ENCODE measurements at regions not wholly inside any gene's neighbourhood (a gene's known extent, or its start where the extent isn't known, plus 50 kb on each side); places are given as distances from the start of the nearest gene placed in this dataset.

DNA sequence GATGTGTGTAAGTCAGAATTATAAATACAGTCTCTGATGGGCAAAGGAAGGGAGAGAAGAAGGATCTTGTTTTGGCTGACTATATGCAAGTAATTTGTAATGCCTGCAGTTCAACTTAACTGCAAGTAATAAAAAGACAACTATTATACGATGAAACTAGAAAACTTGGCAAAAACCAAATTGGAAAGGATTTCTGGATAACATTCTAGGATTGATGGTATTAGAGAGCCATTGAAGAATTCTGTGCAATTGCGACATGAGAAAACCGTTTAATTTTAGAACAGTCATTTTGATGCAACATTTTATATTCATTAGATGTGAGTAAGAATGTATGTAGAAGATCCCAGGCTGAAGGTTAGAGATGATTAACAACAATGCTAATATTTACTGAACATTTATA lies 1334.1 kb downstream of the EFNB2 start:
- no peaks in the 10 kb centered on the region for H3K27me3 ChIP-seq (ENCODE audit: insufficient read depth, insufficient read length)
- H3K4me1 ChIP-seq (ENCODE audit: insufficient read depth, insufficient read length) = no peaks in the 10 kb centered on the region
- no peaks in the 10 kb centered on the region for H3K9me3 ChIP-seq (ENCODE audit: insufficient read depth, low read length)
- no peak for TF ChIP-seq YY1 (IDR thresholded peaks at IDR 0.05; ENCODE audit: insufficient read depth, insufficient read length)
- no peak for TF ChIP-seq SUZ12 (IDR thresholded peaks at IDR 0.05; ENCODE audit: extremely low read depth, insufficient read depth, insufficient read length)
- no peak for TF ChIP-seq ZNF274 (IDR thresholded peaks at IDR 0.05; ENCODE audit: low read depth, low read length)
- no peaks in the 10 kb centered on the region for H3K36me3 ChIP-seq (ENCODE audit: insufficient read depth, insufficient read length, low read length)
- no peak overlapping the region for H3K9ac ChIP-seq (ENCODE audit: insufficient read length, low read depth)
- DNase-seq (ENCODE audit: low read depth, low spot score) = no peak
- H3K4me3 ChIP-seq (ENCODE audit: insufficient read length, low read depth) = no peak overlapping the region

DNA sequence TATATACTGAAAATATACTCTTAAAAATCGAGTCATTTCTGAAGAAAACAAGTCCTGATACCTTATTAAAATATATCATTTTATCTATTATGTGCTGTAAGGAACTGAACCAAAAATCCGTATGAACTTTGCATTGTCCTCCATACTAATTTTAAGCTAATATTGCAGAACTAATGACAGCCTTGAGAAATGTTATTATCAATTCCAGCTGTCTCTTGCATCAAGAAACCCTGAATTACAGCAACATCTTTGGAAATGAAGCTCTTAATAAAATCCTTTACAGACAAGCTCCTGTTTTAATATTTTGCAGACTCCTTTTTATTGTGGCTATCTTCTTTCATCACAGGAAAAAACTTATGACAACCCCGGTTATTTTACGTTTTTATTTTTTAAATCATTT lies 1335.3 kb downstream of the EFNB2 start:
- TF ChIP-seq SUZ12 (IDR thresholded peaks at IDR 0.05; ENCODE audit: extremely low read depth, insufficient read depth, insufficient read length) (no peak), YY1 (IDR thresholded peaks at IDR 0.05; ENCODE audit: insufficient read depth, insufficient read length) (no peak), ZNF274 (IDR thresholded peaks at IDR 0.05; ENCODE audit: low read depth, low read length) (no peak)
- Histone ChIP-seq H3K9me3 (ENCODE audit: insufficient read depth, low read length) (no peaks in the 10 kb centered on the region), H3K4me1 (ENCODE audit: insufficient read depth, insufficient read length) (no peaks in the 10 kb centered on the region), H3K4me3 (ENCODE audit: insufficient read length, low read depth) (no peak overlapping the region), H3K36me3 (ENCODE audit: insufficient read depth, insufficient read length, low read length) (no peaks in the 10 kb centered on the region), H3K27me3 (ENCODE audit: insufficient read depth, insufficient read length) (no peaks in the 10 kb centered on the region), H3K9ac (ENCODE audit: insufficient read length, low read depth) (no peak overlapping the region)
- DNase-seq (ENCODE audit: low read depth, low spot score) = no peak

DNA sequence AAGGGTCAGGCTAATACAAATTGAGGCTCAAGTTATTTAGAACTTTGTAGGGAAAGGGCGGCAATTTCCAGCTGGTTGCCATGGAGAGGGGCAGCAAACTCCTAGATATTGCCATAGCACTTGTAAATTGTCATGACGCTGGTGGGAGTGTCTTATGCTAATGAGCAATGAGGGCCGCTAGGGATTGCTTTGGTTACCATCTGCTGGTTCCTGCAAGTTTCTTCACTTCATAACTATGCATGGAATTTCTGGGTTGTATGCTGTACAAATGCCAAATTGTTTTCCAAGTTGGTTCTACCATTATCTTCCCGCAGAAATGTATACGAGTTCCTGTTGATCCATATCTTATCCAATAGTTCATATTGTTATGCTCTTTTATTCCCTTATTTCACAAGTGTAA lies 1339.4 kb downstream of the EFNB2 start:
- no peak overlapping the region for H3K4me3 ChIP-seq (ENCODE audit: insufficient read length, low read depth)
- no peaks in the 10 kb centered on the region for H3K36me3 ChIP-seq (ENCODE audit: insufficient read depth, insufficient read length, low read length)
- DNase-seq (ENCODE audit: low read depth, low spot score) = no peak
- H3K9ac ChIP-seq (ENCODE audit: insufficient read length, low read depth) = no peak overlapping the region
- no peak for TF ChIP-seq YY1 (IDR thresholded peaks at IDR 0.05; ENCODE audit: insufficient read depth, insufficient read length)
- no peaks in the 10 kb centered on the region for H3K9me3 ChIP-seq (ENCODE audit: insufficient read depth, low read length)
- no peaks in the 10 kb centered on the region for H3K27me3 ChIP-seq (ENCODE audit: insufficient read depth, insufficient read length)
- H3K4me1 ChIP-seq (ENCODE audit: insufficient read depth, insufficient read length) = no peaks in the 10 kb centered on the region

DNA sequence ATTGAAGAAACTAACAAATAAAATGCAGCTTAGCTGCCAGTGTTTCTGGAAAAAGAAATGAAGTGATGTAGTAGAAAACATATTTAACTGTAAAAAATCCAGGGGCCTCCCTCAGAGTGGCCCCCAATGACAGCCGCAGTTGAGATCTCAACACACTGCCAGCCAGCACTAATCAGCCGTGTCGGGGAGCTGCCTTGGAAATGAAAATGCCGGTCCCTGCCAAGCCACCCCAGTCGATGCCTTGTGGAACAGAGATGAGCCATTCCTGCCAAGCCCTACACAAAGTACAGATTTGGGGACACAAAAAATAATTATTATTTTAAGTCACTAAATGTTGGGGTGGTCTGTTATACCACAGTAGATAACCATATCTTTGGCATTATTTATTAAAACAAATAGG lies 1342.4 kb downstream of the EFNB2 start:
- TF ChIP-seq ZNF274 (IDR thresholded peaks at IDR 0.05; ENCODE audit: low read depth, low read length) = no peak
- no peak for TF ChIP-seq SUZ12 (IDR thresholded peaks at IDR 0.05; ENCODE audit: extremely low read depth, insufficient read depth, insufficient read length)
- no peak for TF ChIP-seq YY1 (IDR thresholded peaks at IDR 0.05; ENCODE audit: insufficient read depth, insufficient read length)
- H3K4me1 ChIP-seq (ENCODE audit: insufficient read depth, insufficient read length) = no peaks in the 10 kb centered on the region

DNA sequence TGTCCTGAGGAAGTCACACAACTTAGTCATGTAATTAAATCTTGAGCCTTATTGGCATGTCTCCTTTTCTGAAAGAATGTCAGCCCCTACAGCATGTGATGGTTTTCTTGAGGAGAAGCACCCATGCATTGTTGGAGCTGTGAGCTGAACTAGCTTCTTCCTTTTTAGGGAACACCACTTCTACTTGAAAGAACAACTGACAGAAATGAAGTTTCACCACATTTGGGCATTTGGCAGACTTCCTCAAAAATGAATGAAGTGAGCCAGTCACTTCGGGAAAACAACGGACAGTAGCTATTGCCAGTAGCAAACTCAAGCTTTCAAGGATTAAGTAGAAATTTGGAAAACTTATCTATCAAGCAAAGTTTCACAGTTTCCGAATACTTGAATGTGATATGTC lies 1351.3 kb downstream of the EFNB2 start:
- Histone ChIP-seq H3K9me3 (ENCODE audit: insufficient read depth, low read length) (no peaks in the 10 kb centered on the region), H3K36me3 (ENCODE audit: insufficient read depth, insufficient read length, low read length) (no peaks in the 10 kb centered on the region), H3K9ac (ENCODE audit: insufficient read length, low read depth) (no peak overlapping the region), H3K4me3 (ENCODE audit: insufficient read length, low read depth) (no peak overlapping the region), H3K4me1 (ENCODE audit: insufficient read depth, insufficient read length) (no peaks in the 10 kb centered on the region), H3K27me3 (ENCODE audit: insufficient read depth, insufficient read length) (no peaks in the 10 kb centered on the region)
- no peak for TF ChIP-seq YY1 (IDR thresholded peaks at IDR 0.05; ENCODE audit: insufficient read depth, insufficient read length)
- no peak for TF ChIP-seq SUZ12 (IDR thresholded peaks at IDR 0.05; ENCODE audit: extremely low read depth, insufficient read depth, insufficient read length)
- TF ChIP-seq ZNF274 (IDR thresholded peaks at IDR 0.05; ENCODE audit: low read depth, low read length) = no peak
- DNase-seq (ENCODE audit: low read depth, low spot score) = no peak

More for the DNA sequence above, 1342.4 kb downstream of the EFNB2 start:
- Histone ChIP-seq H3K27me3 (ENCODE audit: insufficient read depth, insufficient read length) (no peaks in the 10 kb centered on the region), H3K9me3 (ENCODE audit: insufficient read depth, low read length) (no peaks in the 10 kb centered on the region), H3K9ac (ENCODE audit: insufficient read length, low read depth) (no peak overlapping the region), H3K4me3 (ENCODE audit: insufficient read length, low read depth) (no peak overlapping the region), H3K36me3 (ENCODE audit: insufficient read depth, insufficient read length, low read length) (no peaks in the 10 kb centered on the region)
- DNase-seq (ENCODE audit: low read depth, low spot score) = no peak

DNA sequence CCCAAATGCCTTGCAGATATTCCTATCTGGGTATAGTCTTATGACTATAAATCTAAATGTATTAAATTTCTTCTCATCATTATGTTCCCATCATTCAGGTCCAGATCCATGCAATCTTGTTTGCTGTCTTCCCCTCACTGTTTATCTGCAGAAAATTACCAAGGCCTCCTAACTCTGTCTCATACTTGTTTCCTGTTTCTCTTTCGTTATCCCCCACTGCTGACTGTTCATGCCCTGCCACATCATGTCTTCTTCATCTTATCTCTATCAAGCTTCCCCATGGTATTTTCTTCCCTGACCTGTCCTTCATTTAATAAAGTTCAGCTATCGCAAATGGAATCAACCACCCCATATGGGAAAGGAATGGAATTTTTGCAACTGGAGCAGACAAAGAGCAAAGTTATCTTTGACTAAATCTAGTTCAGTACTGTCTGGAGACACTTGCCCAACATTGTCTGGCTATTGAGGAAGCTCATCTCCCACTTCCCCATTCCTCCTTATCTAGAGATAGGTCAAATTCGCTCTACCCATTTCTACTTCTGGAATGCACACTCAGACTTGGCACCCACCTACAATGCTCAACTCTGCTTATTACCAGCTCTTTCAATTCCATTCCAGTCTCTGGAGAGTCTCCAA lies 1358.1 kb downstream of the EFNB2 start:
- no peak overlapping the region for H3K9ac ChIP-seq (ENCODE audit: insufficient read length, low read depth)
- no peaks in the 10 kb centered on the region for H3K4me1 ChIP-seq (ENCODE audit: insufficient read depth, insufficient read length)
- H3K4me3 ChIP-seq (ENCODE audit: insufficient read length, low read depth) = no peak overlapping the region
- H3K9me3 ChIP-seq (ENCODE audit: insufficient read depth, low read length) = no peaks in the 10 kb centered on the region
- H3K27me3 ChIP-seq (ENCODE audit: insufficient read depth, insufficient read length) = no peaks in the 10 kb centered on the region
- no peaks in the 10 kb centered on the region for H3K36me3 ChIP-seq (ENCODE audit: insufficient read depth, insufficient read length, low read length)
- TF ChIP-seq SUZ12 (IDR thresholded peaks at IDR 0.05; ENCODE audit: extremely low read depth, insufficient read depth, insufficient read length) (no peak), YY1 (IDR thresholded peaks at IDR 0.05; ENCODE audit: insufficient read depth, insufficient read length) (no peak), ZNF274 (IDR thresholded peaks at IDR 0.05; ENCODE audit: low read depth, low read length) (no peak)
- no peak for DNase-seq (ENCODE audit: low read depth, low spot score)

DNA sequence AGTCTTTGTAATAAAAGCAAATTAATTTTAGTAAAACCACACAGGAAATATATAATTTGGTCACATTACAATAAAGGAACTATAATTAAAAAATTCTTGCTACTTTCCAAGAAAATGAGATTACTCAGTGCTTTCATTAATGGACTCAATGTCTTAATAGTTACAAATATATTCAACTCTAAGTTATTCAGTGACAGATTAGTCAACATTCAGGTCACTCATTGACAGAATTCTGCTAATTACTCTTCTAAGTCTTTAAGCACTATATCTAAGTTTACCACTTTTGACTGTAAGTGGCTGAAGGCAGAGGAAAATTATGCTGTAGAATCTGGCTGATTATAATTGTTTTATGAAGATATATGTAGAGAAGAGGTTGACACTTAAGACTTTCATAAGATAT lies 1365.0 kb downstream of the EFNB2 start:
- Histone ChIP-seq H3K4me1 (ENCODE audit: insufficient read depth, insufficient read length) (no peaks in the 10 kb centered on the region), H3K9ac (ENCODE audit: insufficient read length, low read depth) (no peak overlapping the region), H3K4me3 (ENCODE audit: insufficient read length, low read depth) (no peak overlapping the region), H3K36me3 (ENCODE audit: insufficient read depth, insufficient read length, low read length) (no peaks in the 10 kb centered on the region), H3K9me3 (ENCODE audit: insufficient read depth, low read length) (no peaks in the 10 kb centered on the region), H3K27me3 (ENCODE audit: insufficient read depth, insufficient read length) (no peaks in the 10 kb centered on the region)
- DNase-seq (ENCODE audit: low read depth, low spot score) = no peak
- TF ChIP-seq ZNF274 (IDR thresholded peaks at IDR 0.05; ENCODE audit: low read depth, low read length) (no peak), SUZ12 (IDR thresholded peaks at IDR 0.05; ENCODE audit: extremely low read depth, insufficient read depth, insufficient read length) (no peak), YY1 (IDR thresholded peaks at IDR 0.05; ENCODE audit: insufficient read depth, insufficient read length) (no peak)
